SH-SY5Y (cell line): ENCODE measurements at regions not wholly inside any gene's neighbourhood (a gene's known extent, or its start where the extent isn't known, plus 50 kb on each side); places are given as distances from the start of the nearest gene placed in this dataset.

Experiments
- GATA2 ChIP-seq: IDR thresholded peaks from 2 replicates; pipeline ENCODE4 v1.6.1; 2011; ENCODE audit warnings: mild to moderate bottlenecking, low read depth, low read length
- GATA3 ChIP-seq: IDR thresholded peaks from 2 replicates; pipeline ENCODE4 v1.6.1; 2011; ENCODE audit warnings: low read depth, mild to moderate bottlenecking, low read length, moderate library complexity

- TF ChIP-seq GATA3 (no peak), GATA2 (no peak)
Measured at GRCh38 chr6:115582386-115582785, 478.3 kb downstream of the FRK start.
